ENCODE measurements at regions not wholly inside any gene's neighbourhood (a gene's known extent, or its start where the extent isn't known, plus 50 kb on each side); places are given as distances from the start of the nearest gene placed in this dataset.

DNA sequence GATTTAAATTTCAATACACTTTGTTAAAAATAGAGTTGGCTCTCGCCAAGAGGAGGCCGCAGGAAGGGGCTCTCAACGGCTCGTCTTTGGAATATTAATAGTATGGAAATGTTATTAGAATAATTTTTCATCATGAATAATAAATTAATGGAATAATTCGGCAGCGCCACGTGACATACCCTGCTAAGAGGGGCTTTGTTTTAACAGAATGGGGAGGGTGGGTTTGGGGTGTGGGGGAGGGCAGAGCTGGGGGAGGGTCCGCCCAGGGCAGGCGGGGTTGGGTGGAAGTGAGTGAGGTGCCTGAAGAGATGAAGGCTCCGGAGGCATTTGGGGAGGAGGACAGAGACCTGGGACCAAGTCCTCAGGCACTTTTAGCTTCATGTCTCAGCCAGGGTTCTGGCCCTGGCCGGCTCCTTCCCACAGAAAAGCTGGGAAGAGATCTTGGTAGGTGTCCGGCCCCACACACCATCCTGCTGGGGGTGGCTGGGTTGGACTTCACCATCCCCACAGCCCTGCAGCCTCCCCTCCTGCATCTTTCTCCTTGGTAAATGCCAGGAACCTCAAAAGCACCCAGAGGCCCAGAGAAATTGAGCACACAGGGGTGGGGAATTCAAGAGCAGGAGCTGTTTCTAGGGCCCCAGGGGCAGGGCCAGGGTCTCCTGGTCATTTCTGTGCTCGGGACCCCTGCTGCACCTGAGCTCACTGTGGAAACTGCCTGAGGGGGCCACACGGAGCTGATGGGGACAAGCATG lies 93.6 kb upstream of the BHLHE23 start:
- TF ChIP-seq EZH2phosphoT487 (IDR thresholded peaks at IDR 0.05; ENCODE audit: insufficient read depth, low read depth) = no peak
- no peak for TF ChIP-seq EZH2 (IDR thresholded peaks at IDR 0.05; ENCODE audit: insufficient read depth, poor library complexity, severe bottlenecking)
